Transverse colon (tissue), 4 donors: ENCODE measurements at regions not wholly inside any gene's neighbourhood (a gene's known extent, or its start where the extent isn't known, plus 50 kb on each side); places are given as distances from the start of the nearest gene placed in this dataset.

Experiments used
- DNase-seq: peaks from one replicate; pipeline ENCODE4 v3.0.0-alpha.2; 2019
- H3K27ac ChIP-seq, 4 donors: fragments of 200-600 bp; sonication (generic); 2 replicates each; pipeline ENCODE4 v1.5.1; 2016 to 2018; ENCODE audit warnings: inconsistent platforms in 4 of 4
- H3K27me3 ChIP-seq: fragments of 200-600 bp; sonication (generic); 2 replicates; pipeline ENCODE4 v1.5.1; 2017; ENCODE audit warnings: inconsistent platforms
- H3K36me3 ChIP-seq, 4 donors: fragments of 200-600 bp; sonication (generic); 2 replicates each; pipeline ENCODE4 v1.5.1; 2017 to 2019; ENCODE audit warnings: inconsistent platforms in 4 of 4
- H3K4me1 ChIP-seq, 4 donors: fragments of 200-600 bp; sonication (generic); 2 replicates each; pipeline ENCODE4 v1.5.1; 2017 to 2020; ENCODE audit warnings: inconsistent platforms in 4 of 4
- H3K4me3 ChIP-seq, 4 donors: fragments of 200-600 bp; sonication (generic); 1 replicate in 1 of 4; 2 replicates in 3 of 4; pipeline versions ENCODE4 v1.5.1 to v1.6.1; 2017 to 2019; ENCODE audit warnings: inconsistent platforms in 4 of 4
- H3K9me3 ChIP-seq, 2 donors: fragments of 200-600 bp; sonication (generic); 2 replicates each; pipeline ENCODE4 v1.5.1; 2017 to 2019; ENCODE audit warnings: inconsistent platforms in 2 of 2
- EP300 ChIP-seq: sonication (generic); formaldehyde crosslinking; IDR thresholded peaks from one replicate; pipeline ENCODE4 v1.6.1; 2017; ENCODE audit warnings: antibody characterized with exemption, low read depth
- POLR2A ChIP-seq: fragments of 450-650 bp; IDR thresholded peaks from one replicate; pipeline ENCODE4 v1.6.1; 2016; ENCODE audit warnings: antibody characterized with exemption, mild to moderate bottlenecking, moderate library complexity
- POLR2AphosphoS5 ChIP-seq, 3 donors: sonication (generic); formaldehyde crosslinking; IDR thresholded peaks; one replicate each; pipeline ENCODE4 v1.6.1; 2016; ENCODE audit warnings: antibody characterized with exemption in 3 of 3
- WGBS, 2 donors: methylation state at CpG; one replicate each; pipeline ENCODE4 v1.1.5; 2018; ENCODE audit warnings: low coverage in 1 of 2; 5-methylcytosine and 5-hydroxymethylcytosine counted together
- in situ Hi-C, 4 donors: fragments of 200-750 bp; cut with MboI; loops; one replicate each; pipeline versions ENCODE4 v1.15.0 to v1.15.1; 2017; ENCODE audit warnings: low sequenced_read_pairs in 3 of 4, low pct_ligation_motif_present in 1 of 4, low pct_unique_long_range_greater_than_20kb in 1 of 4
- intact Hi-C: fragments of 100-400 bp; cut with DNase I; formaldehyde crosslinking; loops from one replicate; pipeline ENCODE4 v1.15.1; 2023; ENCODE audit warnings: low total_unique reads
- TF ChIP-seq, protein P1 (sequence below), 5 experiments: fragments of 200-600 bp in 3 of 5; fragments of 450-650 bp in 2 of 5; sonication (generic) in 3 of 5; IDR thresholded peaks; 1 replicate in 2 of 5; 2 replicates in 3 of 5; pipeline ENCODE4 v1.5.1; 2016 to 2017; ENCODE audit warnings: antibody characterized with exemption in 5 of 5, inconsistent platforms in 3 of 5, mild to moderate bottlenecking in 2 of 5, moderate library complexity in 1 of 5

DNA sequence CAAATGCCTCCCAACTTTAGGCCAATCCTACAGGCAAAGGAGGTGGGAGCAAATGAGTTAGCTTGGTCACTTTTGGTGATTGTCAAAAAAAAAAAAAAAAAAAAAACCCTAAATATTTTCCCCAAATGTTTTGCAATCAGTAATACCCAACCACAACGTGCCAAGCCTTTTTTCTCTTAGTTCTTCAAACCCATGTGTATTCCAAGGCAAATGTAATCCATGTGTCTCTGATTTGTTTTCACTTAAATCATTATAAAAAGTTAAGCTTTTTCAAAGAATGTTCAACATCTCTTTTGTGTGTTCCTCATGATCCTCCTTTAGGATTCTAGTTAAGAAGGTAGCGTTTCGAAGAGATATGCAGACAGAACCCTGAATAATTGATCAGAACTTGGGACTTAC lies 328.4 kb downstream of the PAPSS1 start:
- no peak for TF ChIP-seq POLR2A
- Histone ChIP-seq H3K27me3 (no peaks in the 10 kb centered on the region), H3K4me1 (peaks cover 0 to 6% (median 0%) of the 10 kb centered on the region in 4 donors), H3K9me3 (no peaks in the 10 kb centered on the region), H3K27ac (no peak overlapping the region), H3K4me3 (no peak overlapping the region), H3K36me3 (no peaks in the 10 kb centered on the region)
- WGBS, 2 donors = 68 to 75% methylated on average over 3 of the region's 3 CpGs
- DNase-seq = no peak
- in situ Hi-C loops = no loop called here
- intact Hi-C loops = no loop called here

DNA sequence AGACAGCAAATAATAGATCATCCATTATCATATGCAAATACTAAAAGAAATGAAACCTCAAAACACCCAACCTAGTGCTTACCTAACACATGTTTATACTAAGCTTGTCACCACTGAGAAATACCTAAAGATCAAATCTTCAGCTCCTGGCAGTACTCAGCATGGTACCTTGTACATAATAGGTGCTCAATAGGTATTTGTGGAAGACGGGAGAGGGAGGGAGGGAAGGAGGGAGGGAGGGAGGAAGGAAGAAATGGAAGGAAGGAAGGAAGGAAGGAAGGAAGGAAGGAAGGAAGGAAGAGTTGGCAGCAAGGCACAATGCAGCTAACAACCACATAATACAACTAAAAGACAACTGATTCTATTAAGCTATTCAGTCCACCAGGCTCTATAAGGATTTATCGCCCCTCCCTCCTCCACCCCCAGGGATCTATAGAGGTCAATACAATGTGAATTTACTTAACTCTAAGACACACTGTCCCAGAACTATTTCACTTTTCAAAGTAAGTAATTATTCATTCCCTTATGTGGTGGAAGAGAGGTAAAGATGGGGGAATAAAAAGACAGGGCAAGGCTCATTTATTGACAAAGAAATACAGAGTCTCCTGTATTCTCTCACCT lies 328.9 kb downstream of the PAPSS1 start:
- in situ Hi-C loops (no loop called here), intact Hi-C loops (no loop called here)
- no peak overlapping the region for H3K27ac ChIP-seq
- H3K27me3 ChIP-seq = no peaks in the 10 kb centered on the region
- WGBS, 2 donors = 70 to 86% methylated on average over 1 to 2 of the region's 2 CpGs
- H3K36me3 ChIP-seq = no peaks in the 10 kb centered on the region
- no peak overlapping the region for H3K4me3 ChIP-seq
- no peak for DNase-seq
- H3K4me1 ChIP-seq = peaks cover 0 to 6% (median 0%) of the 10 kb centered on the region in 4 donors
- no peaks in the 10 kb centered on the region for H3K9me3 ChIP-seq
- TF ChIP-seq, protein P1, sequence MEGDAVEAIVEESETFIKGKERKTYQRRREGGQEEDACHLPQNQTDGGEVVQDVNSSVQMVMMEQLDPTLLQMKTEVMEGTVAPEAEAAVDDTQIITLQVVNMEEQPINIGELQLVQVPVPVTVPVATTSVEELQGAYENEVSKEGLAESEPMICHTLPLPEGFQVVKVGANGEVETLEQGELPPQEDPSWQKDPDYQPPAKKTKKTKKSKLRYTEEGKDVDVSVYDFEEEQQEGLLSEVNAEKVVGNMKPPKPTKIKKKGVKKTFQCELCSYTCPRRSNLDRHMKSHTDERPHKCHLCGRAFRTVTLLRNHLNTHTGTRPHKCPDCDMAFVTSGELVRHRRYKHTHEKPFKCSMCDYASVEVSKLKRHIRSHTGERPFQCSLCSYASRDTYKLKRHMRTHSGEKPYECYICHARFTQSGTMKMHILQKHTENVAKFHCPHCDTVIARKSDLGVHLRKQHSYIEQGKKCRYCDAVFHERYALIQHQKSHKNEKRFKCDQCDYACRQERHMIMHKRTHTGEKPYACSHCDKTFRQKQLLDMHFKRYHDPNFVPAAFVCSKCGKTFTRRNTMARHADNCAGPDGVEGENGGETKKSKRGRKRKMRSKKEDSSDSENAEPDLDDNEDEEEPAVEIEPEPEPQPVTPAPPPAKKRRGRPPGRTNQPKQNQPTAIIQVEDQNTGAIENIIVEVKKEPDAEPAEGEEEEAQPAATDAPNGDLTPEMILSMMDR (IDR thresholded peaks at IDR 0.05) = no peak
- TF ChIP-seq POLR2A = no peak
- TF ChIP-seq EP300 = no peak
- TF ChIP-seq POLR2AphosphoS5 (IDR thresholded peaks at IDR 0.05) = no peak

DNA sequence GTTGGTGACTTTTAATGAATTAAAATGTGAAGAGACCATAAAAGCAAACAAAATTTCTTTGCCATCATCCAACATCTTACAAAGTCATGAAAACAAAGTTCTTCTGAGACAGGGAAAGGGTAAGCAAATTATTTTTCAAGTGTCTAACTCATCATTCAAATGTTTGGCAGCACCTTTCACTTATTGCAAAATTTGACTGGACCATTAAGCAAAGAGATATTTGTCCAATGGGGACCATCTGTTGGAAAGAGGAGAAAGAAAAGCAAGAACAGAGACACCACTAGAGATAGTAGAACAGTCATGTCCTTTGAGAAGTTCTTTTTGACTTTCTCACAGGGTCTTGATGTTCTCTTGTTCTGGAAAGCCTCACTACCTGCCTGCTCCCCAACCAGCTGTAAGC lies 330.1 kb downstream of the PAPSS1 start:
- no peaks in the 10 kb centered on the region for H3K27me3 ChIP-seq
- no peak overlapping the region for H3K4me3 ChIP-seq
- in situ Hi-C loops (no loop called here), intact Hi-C loops (no loop called here)
- TF ChIP-seq POLR2AphosphoS5 (IDR thresholded peaks at IDR 0.05) = no peak
- TF ChIP-seq, protein P1 (IDR thresholded peaks at IDR 0.05) = no peak
- TF ChIP-seq EP300 = no peak
- H3K36me3 ChIP-seq = no peaks in the 10 kb centered on the region
- no peak for DNase-seq
- peaks cover 0 to 6% (median 0%) of the 10 kb centered on the region in 4 donors for H3K4me1 ChIP-seq
- H3K27ac ChIP-seq = no peak overlapping the region
- H3K9me3 ChIP-seq = no peaks in the 10 kb centered on the region

DNA sequence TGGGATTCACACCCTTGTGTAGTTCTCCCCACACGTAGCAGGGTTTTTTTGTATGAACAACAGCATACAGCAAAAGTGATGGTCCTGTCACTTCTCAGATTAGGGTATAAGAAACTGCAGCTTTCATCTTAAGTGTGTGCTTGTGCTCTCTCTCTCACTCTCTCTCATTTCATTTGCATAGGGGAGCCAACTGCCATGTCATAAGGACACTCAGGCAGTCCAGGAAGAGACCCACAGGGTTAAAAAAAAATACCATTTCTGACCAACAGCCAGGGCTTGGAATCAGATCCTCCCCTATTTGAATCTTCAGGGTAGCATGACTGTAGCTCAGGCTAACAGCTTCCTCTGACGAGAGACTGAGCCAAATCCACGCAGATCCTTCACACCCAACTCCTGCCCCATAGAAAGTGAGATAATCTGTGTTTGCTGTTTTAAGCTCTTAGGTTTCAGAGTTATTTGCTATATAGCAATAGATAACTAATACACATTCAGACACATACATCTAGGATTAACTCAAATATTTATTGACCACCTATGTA lies 331.2 kb downstream of the PAPSS1 start:
- Histone ChIP-seq H3K4me3 (no peak overlapping the region), H3K4me1 (peaks cover 0 to 6% (median 0%) of the 10 kb centered on the region in 4 donors), H3K27me3 (no peaks in the 10 kb centered on the region), H3K27ac (no peak overlapping the region), H3K9me3 (no peaks in the 10 kb centered on the region), H3K36me3 (no peaks in the 10 kb centered on the region)
- intact Hi-C loops (no loop called here), in situ Hi-C loops (no loop called here)
- 53 to 61% methylated on average over 3 of the region's 3 CpGs for whole genome bisulfite sequencing, 2 donors
- no peak for DNase-seq
- no peak for TF ChIP-seq EP300
- no peak for TF ChIP-seq POLR2A
- TF ChIP-seq, protein P1 (IDR thresholded peaks at IDR 0.05) = no peak
- no peak for TF ChIP-seq POLR2AphosphoS5 (IDR thresholded peaks at IDR 0.05)

DNA sequence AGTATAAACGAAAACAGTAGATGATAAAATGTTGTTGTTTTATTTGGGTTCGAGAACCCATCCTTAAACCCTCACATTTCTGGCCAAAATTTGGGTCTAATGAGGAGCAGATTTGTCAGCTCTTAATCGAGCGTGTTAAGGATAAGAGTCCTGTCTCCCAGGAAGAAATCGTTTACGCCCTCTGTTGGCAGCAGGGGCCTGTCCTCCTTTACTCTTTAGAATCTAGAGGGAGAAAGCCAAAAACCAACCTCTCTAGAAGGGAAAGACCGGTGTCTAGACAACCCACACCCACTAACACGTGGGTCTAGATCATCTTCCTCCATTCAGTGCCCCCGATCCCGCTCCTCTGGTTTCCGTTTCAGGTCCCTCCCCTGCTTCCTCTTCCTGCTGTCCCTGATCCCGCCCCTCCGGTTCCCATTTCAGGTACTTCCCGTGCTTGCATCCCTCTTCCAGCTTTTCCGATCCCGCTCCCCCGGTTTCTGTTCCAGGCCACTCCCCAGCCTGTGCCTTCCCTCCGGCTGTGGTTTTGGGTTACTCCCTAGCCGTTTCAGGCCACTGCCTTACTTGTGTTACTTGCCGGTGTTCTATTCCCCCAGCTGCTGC lies 339.1 kb downstream of the PAPSS1 start:
- Histone ChIP-seq H3K36me3 (no peaks in the 10 kb centered on the region), H3K4me3 (no peak overlapping the region), H3K4me1 (no peaks in the 10 kb centered on the region), H3K27ac (no peak overlapping the region), H3K27me3 (no peaks in the 10 kb centered on the region), H3K9me3 (no peaks in the 10 kb centered on the region)
- TF ChIP-seq, protein P1 (IDR thresholded peaks at IDR 0.05) = no peak
- TF ChIP-seq EP300 = no peak
- no peak for TF ChIP-seq POLR2AphosphoS5 (IDR thresholded peaks at IDR 0.05)
- TF ChIP-seq POLR2A = no peak
- 87 to 88% methylated on average over 18 to 20 of the region's 20 CpGs for WGBS, 2 donors
- in situ Hi-C loops = no loop called here
- DNase-seq = no peak
- intact Hi-C loops = no loop called here
